ENCODE measurements at regions not wholly inside any gene's neighbourhood (a gene's known extent, or its start where the extent isn't known, plus 50 kb on each side); places are given as distances from the start of the nearest gene placed in this dataset.

DNA sequence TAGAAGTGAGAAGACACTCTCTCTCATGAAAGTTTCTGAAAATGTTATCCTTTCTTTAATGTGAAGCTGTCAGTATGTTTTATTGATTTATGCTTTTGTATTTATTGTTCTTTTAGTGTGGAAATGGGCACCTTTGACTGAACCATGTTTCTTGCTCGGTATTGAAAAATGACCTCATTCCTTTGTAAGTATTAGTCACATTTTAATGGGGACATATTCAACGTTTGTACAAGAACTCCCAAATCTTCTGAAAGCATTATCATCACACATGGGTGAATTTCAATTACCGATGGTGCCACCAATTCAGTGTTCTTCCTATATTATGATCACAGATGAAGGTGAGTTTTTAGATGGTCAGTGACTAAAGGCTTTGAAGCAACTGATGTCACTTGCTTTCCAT is 371.8 kb upstream of the GCFC2 start:
- Histone ChIP-seq H3K36me3 (replicated peaks in 1 of 2; ENCODE audit: control insufficient read depth in 1 of 2, insufficient read depth in 2 of 2, low read length in 2 of 2) (no peaks in the 10 kb centered on the region), H3K79me2 (ENCODE audit: insufficient read depth, low read length) (no peaks in the 10 kb centered on the region), H3K9ac (ENCODE audit: insufficient read depth, low read depth, low read length) (no peak overlapping the region), H3K9me3 (ENCODE audit: low read length) (no peaks in the 10 kb centered on the region), H2AFZ (ENCODE audit: low read length) (no peak overlapping the region), H4K20me1 (ENCODE audit: insufficient read depth, low read length) (no peaks in the 10 kb centered on the region), H3K4me3 (replicated peaks in 1 of 3; ENCODE audit: insufficient read depth in 1 of 3, low read depth in 2 of 3, low read length in 3 of 3) (no peak overlapping the region), H3K4me2 (ENCODE audit: low read depth, low read length) (no peak overlapping the region), H3K27me3 (ENCODE audit: control insufficient read depth in 1 of 2, insufficient read depth in 2 of 2, low read length in 2 of 2) (no peaks in the 10 kb centered on the region), H3K4me1 (ENCODE audit: insufficient read depth, low read length) (no peaks in the 10 kb centered on the region), H3K27ac (ENCODE audit: extremely low read length, insufficient read depth, low read length) (no peak overlapping the region)
- in situ Hi-C loops (cut with HindIII; ENCODE audit: extremely low pct_ligation_motif_present, low pct_unique_long_range_greater_than_20kb), result no loop called here
- ChIA-PET POLR2A (no interaction called here), CTCF (ENCODE audit: low intra/inter-chr PET ratio, low total read pairs) (no interaction called here)
- WGBS (ENCODE audit: low lambda C conversion rate), result 0% methylated on average over 3 of the region's 3 CpGs
- no TSS peak for BruUV-seq (replicated peaks)
- FAIRE-seq (peak; percentile 21), DNase-seq (ENCODE audit: low spot score) (no peak), ATAC-seq (no peak)
- intact Hi-C loops (cut with micrococcal nuclease; ENCODE audit: unreplicated experiment), result no loop called here
- TF ChIP-seq POLR2AphosphoS2 (IDR thresholded peaks at IDR 0.05; ENCODE audit: low read depth, low read length) (no peak), ATF7 (IDR thresholded peaks at IDR 0.05) (peak; percentile 29; the same call in 1 of the 2 replicates), ATF7 (CRISPR knock-in tag; IDR thresholded peaks at IDR 0.05) (no peak), ZNF792 (CRISPR knock-in tag; IDR thresholded peaks at IDR 0.05) (no peak), NCOR1 (IDR thresholded peaks at IDR 0.05; ENCODE audit: borderline replicate concordance, low read length) (no peak), MEIS1 (CRISPR knock-in tag; IDR thresholded peaks at IDR 0.05; ENCODE audit: borderline replicate concordance) (no peak)

- intact Hi-C loops (cut with micrococcal nuclease; ENCODE audit: unreplicated experiment) (loop anchor here (1.0 kb wide), 1 partner anchor 519 kb away; no protein-coding TSS in a partner anchor), in situ Hi-C loops (cut with HindIII; ENCODE audit: extremely low pct_ligation_motif_present, low pct_unique_long_range_greater_than_20kb) (no loop called here)
- no peaks in the 10 kb centered on the region for H3K27me3 ChIP-seq (ENCODE audit: control insufficient read depth in 1 of 2, insufficient read depth in 2 of 2, low read length in 2 of 2)
- peak; percentile 3 for DNase-seq (ENCODE audit: low spot score)
- H3K27ac ChIP-seq (ENCODE audit: extremely low read length, insufficient read depth, low read length), result no peak overlapping the region
- H3K9ac ChIP-seq (ENCODE audit: insufficient read depth, low read depth, low read length), result no peak overlapping the region
- FAIRE-seq, result no peak
- no peaks in the 10 kb centered on the region for H3K4me1 ChIP-seq (ENCODE audit: insufficient read depth, low read length)
- no peaks in the 10 kb centered on the region for H3K36me3 ChIP-seq (replicated peaks in 1 of 2; ENCODE audit: control insufficient read depth in 1 of 2, insufficient read depth in 2 of 2, low read length in 2 of 2)
- peak; percentile 88 for ATAC-seq
- 0% methylated on average over 2 of the region's 2 CpGs for WGBS (ENCODE audit: low lambda C conversion rate)
- H3K4me3 ChIP-seq (replicated peaks in 1 of 3; ENCODE audit: insufficient read depth in 1 of 3, low read depth in 2 of 3, low read length in 3 of 3), result no peak overlapping the region
- TF ChIP-seq ZNF773 (CRISPR knock-in tag; IDR thresholded peaks at IDR 0.05; ENCODE audit: borderline replicate concordance) (no peak), STAG1 (CRISPR knock-in tag; IDR thresholded peaks at IDR 0.05) (peak; percentile 58), ZNF337 (CRISPR knock-in tag; IDR thresholded peaks at IDR 0.05; ENCODE audit: borderline replicate concordance, low read depth) (no peak), DDIT3 (CRISPR knock-in tag; IDR thresholded peaks at IDR 0.05) (no peak), JUNB (CRISPR knock-in tag; IDR thresholded peaks at IDR 0.05; ENCODE audit: borderline replicate concordance) (no peak), ZKSCAN5 (CRISPR knock-in tag; IDR thresholded peaks at IDR 0.05) (no peak), CTCF (CRISPR knock-in tag; IDR thresholded peaks at IDR 0.05) (peak; percentile 46; the same call in 1 of the 2 replicates)
- no peaks in the 10 kb centered on the region for H3K79me2 ChIP-seq (ENCODE audit: insufficient read depth, low read length)
- no peaks in the 10 kb centered on the region for H3K9me3 ChIP-seq (ENCODE audit: low read length)
- H3K4me2 ChIP-seq (ENCODE audit: low read depth, low read length), result no peak overlapping the region
- BruUV-seq (replicated peaks), result no TSS peak
- POLR2A ChIA-PET, result no interaction called here
- H2AFZ ChIP-seq (ENCODE audit: low read length), result no peak overlapping the region
- no peaks in the 10 kb centered on the region for H4K20me1 ChIP-seq (ENCODE audit: insufficient read depth, low read length)
- CTCF ChIA-PET (ENCODE audit: low intra/inter-chr PET ratio, low total read pairs), result no interaction called here
Observed at GRCh38 chr2:76080154-76080553, 369.4 kb upstream of the GCFC2 start.
